Islet precursor cell (in vitro differentiated cells): ENCODE measurements at regions not wholly inside any gene's neighbourhood (a gene's known extent, or its start where the extent isn't known, plus 50 kb on each side); places are given as distances from the start of the nearest gene placed in this dataset.

ENCODE experiments used
- DNase-seq: peaks from one replicate; pipeline ENCODE4 v3.0.0-alpha.2; 2018

GRCh38 chr7:42489299-42489698 is 252.3 kb upstream of the GLI3 start:
- DNase-seq = no peak

- no peak for DNase-seq
Observed at GRCh38 chr7:42485301-42485766, 248.3 kb upstream of the GLI3 start.

GRCh38 chr7:42483886-42484285 is 246.9 kb upstream of the GLI3 start:
- DNase-seq = no peak

GRCh38 chr7:42479816-42480633 is 243.0 kb upstream of the GLI3 start:
- DNase-seq = no peak

- DNase-seq = no peak
Observed at GRCh38 chr7:42479452-42479815, 242.4 kb upstream of the GLI3 start.

GRCh38 chr7:42478717-42479116 is 241.7 kb upstream of the GLI3 start:
- no peak for DNase-seq

GRCh38 chr7:42476255-42476654 is 239.2 kb upstream of the GLI3 start:
- no peak for DNase-seq

- no peak for DNase-seq
Observed at GRCh38 chr7:42475082-42475481, 238.1 kb upstream of the GLI3 start.

- DNase-seq = no peak
Observed at GRCh38 chr7:42473099-42473498, 236.1 kb upstream of the GLI3 start.

- no peak for DNase-seq
Observed at GRCh38 chr7:42471573-42472174, 234.7 kb upstream of the GLI3 start.

- DNase-seq = no peak
Observed at GRCh38 chr7:42469341-42469740, 232.3 kb upstream of the GLI3 start.

GRCh38 chr7:42468471-42468870 is 231.5 kb upstream of the GLI3 start:
- no peak for DNase-seq

GRCh38 chr7:42461537-42461936 is 224.5 kb upstream of the GLI3 start:
- DNase-seq = no peak

GRCh38 chr7:42460933-42461332 is 223.9 kb upstream of the GLI3 start:
- no peak for DNase-seq

- no peak for DNase-seq
Observed at GRCh38 chr7:42460148-42460547, 223.1 kb upstream of the GLI3 start.

GRCh38 chr7:42457663-42458062 is 220.7 kb upstream of the GLI3 start:
- DNase-seq = no peak

GRCh38 chr7:42456756-42457276 is 219.8 kb upstream of the GLI3 start:
- no peak for DNase-seq

GRCh38 chr7:42456267-42456666 is 219.3 kb upstream of the GLI3 start:
- DNase-seq = no peak

- DNase-seq = no peak
Observed at GRCh38 chr7:42453931-42454361, 216.9 kb upstream of the GLI3 start.

GRCh38 chr7:42452356-42452755 is 215.3 kb upstream of the GLI3 start:
- DNase-seq = no peak

GRCh38 chr7:42449431-42449830 is 212.4 kb upstream of the GLI3 start:
- DNase-seq = no peak

GRCh38 chr7:42448901-42449300 is 211.9 kb upstream of the GLI3 start:
- no peak for DNase-seq

- no peak for DNase-seq
Observed at GRCh38 chr7:42445691-42446090, 208.7 kb upstream of the GLI3 start.

GRCh38 chr7:42440951-42441350 is 203.9 kb upstream of the GLI3 start:
- no peak for DNase-seq
